Amygdala (tissue), 56 donors: ENCODE measurements at regions not wholly inside any gene's neighbourhood (a gene's known extent, or its start where the extent isn't known, plus 50 kb on each side); places are given as distances from the start of the nearest gene placed in this dataset.
A peak's percentile ranks its signal among the peaks of the same experiment; 100 is the strongest.
"Not testable (repeated sequence)": the region's sequence is repeated elsewhere in the genome, so short reads cannot be mapped to it uniquely, and the experiment has no call there.

ENCODE experiments used
- DNase-seq, 56 donors: peaks; one replicate each; lab custom pipeline; 2025; lab: John Stamatoyannopoulos, UW

- no peak for DNase-seq
Measured at GRCh38 chr6:115575285-115575684, 485.4 kb downstream of the FRK start.

GRCh38 chr6:115573861-115574260 is 486.8 kb downstream of the FRK start:
- no peak for DNase-seq

- no peak for DNase-seq
Measured at GRCh38 chr6:115570331-115570730, 490.4 kb downstream of the FRK start.

GRCh38 chr6:115554060-115554459 is 506.6 kb downstream of the FRK start:
- DNase-seq = no peak

- DNase-seq = peak in 25 of 56 donors; percentile 0 to 59 (median 14)
Measured at GRCh38 chr6:115551527-115551926, 509.2 kb downstream of the FRK start.

GRCh38 chr6:115545672-115545986 is 515.1 kb downstream of the FRK start:
- DNase-seq = no peak

GRCh38 chr6:115544765-115545671 is 515.7 kb downstream of the FRK start:
- no peak for DNase-seq

GRCh38 chr6:115540077-115540869 is 520.4 kb downstream of the FRK start:
- no peak for DNase-seq

- no peak for DNase-seq
Measured at GRCh38 chr6:115539531-115539930, 521.2 kb downstream of the FRK start.

- DNase-seq = no peak
Measured at GRCh38 chr6:115524821-115525220, 535.9 kb downstream of the FRK start.

GRCh38 chr6:115521747-115522146 is 538.9 kb downstream of the FRK start:
- not testable (repeated sequence) for DNase-seq

GRCh38 chr6:115514656-115515055 is 546.0 kb downstream of the FRK start:
- peak in 1 of 56 donors; percentile 4 for DNase-seq

- DNase-seq = no peak
Measured at GRCh38 chr6:115512923-115513322, 547.8 kb downstream of the FRK start.

- no peak for DNase-seq
Measured at GRCh38 chr6:115511771-115512170, 548.9 kb downstream of the FRK start.

GRCh38 chr6:115502432-115502831 is 558.3 kb downstream of the FRK start:
- not testable (repeated sequence) for DNase-seq

GRCh38 chr6:115495184-115495583 is 565.5 kb downstream of the FRK start:
- no peak for DNase-seq

GRCh38 chr6:115487331-115487730 is 573.4 kb downstream of the FRK start:
- no peak for DNase-seq

GRCh38 chr6:115485400-115485799 is 575.3 kb downstream of the FRK start:
- no peak for DNase-seq

GRCh38 chr6:115480543-115480942 is 580.1 kb downstream of the FRK start:
- not testable (repeated sequence) for DNase-seq

GRCh38 chr6:115474443-115475041 is 586.1 kb downstream of the FRK start:
- DNase-seq = no peak

GRCh38 chr6:115468272-115469005 is 592.3 kb downstream of the FRK start:
- no peak for DNase-seq
